ENCODE measurements at regions not wholly inside any gene's neighbourhood (a gene's known extent, or its start where the extent isn't known, plus 50 kb on each side); places are given as distances from the start of the nearest gene placed in this dataset.

DNA sequence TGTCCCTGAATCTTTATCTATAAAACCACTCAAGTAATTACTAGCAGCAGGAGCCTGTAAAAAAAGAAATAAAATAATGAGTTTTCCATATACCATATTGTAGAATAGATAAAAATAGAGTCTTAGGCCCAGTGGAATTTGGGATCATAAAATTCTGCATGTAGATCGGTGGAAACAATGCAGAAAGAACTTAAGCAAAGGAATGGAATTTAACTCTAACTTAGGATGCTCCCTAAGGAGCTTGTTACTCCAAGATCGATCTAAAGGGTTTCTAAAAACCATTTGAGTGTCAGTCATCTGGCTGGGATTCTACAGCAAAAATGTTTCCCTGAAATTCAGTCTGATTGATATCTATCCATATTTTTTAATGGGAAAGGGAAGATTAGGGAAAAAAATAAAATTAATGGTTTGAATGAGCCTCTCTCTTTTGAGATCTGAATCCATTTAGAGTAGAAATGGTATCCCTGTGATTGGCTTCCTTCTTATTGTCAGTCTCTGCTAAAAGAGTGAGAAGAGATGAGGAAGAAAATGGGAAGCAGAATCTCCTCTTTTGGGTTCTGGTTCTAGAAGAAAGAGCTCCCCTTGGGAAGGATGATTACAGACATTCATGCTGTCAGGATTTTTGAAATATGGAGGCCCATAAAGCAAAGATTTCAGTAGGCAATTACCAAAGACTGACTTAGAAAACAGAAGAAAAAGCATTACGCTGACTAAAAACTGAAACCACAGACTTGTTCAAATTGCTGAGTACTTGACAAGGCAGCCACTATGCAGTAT is 564.3 kb upstream of the MARCKS start:
- DNase-seq, result no peak
- Mint-ChIP-seq H3K4me1 (no peaks in the 10 kb centered on the region), H3K36me3 (ENCODE audit: low read depth) (no peaks in the 10 kb centered on the region), H3K4me3 (no peak overlapping the region), H3K27me3 (no peaks in the 10 kb centered on the region), H3K27ac (no peak overlapping the region), H3K9me3 (no peaks in the 10 kb centered on the region)
- CTCF ChIA-PET, result no interaction called here
- POLR2A ChIA-PET, result no interaction called here

DNA sequence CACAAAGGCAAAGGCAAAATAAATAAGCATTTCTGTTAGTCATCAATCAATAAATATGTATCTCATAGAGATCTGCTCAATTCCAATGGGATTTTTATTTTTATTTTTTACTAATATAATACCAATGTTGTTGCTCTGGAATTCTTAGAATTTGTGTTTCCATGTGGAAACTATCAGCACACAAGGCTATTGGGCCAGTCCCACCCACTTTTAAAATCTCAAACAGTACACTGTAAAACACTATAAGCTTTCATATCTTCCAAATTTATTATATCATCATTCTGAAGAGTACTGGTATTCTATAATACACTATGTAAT is 563.8 kb upstream of the MARCKS start:
- no peaks in the 10 kb centered on the region for H3K36me3 Mint-ChIP-seq (ENCODE audit: low read depth)
- no peak for DNase-seq
- no peak overlapping the region for H3K27ac Mint-ChIP-seq
- CTCF ChIA-PET, result no interaction called here
- no peaks in the 10 kb centered on the region for H3K4me1 Mint-ChIP-seq
- H3K4me3 Mint-ChIP-seq, result no peak overlapping the region
- POLR2A ChIA-PET, result no interaction called here
- no peaks in the 10 kb centered on the region for H3K27me3 Mint-ChIP-seq
- H3K9me3 Mint-ChIP-seq, result no peaks in the 10 kb centered on the region

DNA sequence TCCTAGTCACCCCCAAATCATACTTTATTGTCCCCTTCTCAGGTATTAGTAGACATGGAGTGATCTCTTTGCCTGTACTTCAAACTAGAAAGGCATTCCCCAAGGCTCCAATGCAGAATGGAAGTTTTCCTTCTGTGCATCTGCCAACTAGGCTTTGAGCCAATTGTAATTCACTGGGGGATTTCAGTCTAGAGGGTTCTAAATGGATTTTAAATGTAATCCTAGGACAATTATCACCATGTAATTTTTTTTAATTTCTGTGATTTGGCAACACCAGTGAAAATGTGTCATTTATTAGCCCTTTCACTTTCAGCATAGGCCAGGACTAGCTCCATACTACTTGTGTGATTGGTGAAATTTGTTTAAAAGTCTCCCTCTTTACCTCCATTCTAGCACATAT is 557.6 kb upstream of the MARCKS start:
- ChIA-PET CTCF (no interaction called here), POLR2A (no interaction called here)
- H3K36me3 Mint-ChIP-seq (ENCODE audit: low read depth), result no peaks in the 10 kb centered on the region

GRCh38 chr6:113301651-113302050 is 555.5 kb upstream of the MARCKS start:
- no peak for DNase-seq
- CTCF ChIA-PET, result no interaction called here
- H3K9me3 Mint-ChIP-seq, result no peaks in the 10 kb centered on the region
- H3K27ac Mint-ChIP-seq, result no peak overlapping the region
- no peaks in the 10 kb centered on the region for H3K4me1 Mint-ChIP-seq
- H3K27me3 Mint-ChIP-seq, result no peaks in the 10 kb centered on the region
- POLR2A ChIA-PET, result no interaction called here
- no peak overlapping the region for H3K4me3 Mint-ChIP-seq
- H3K36me3 Mint-ChIP-seq (ENCODE audit: low read depth), result no peaks in the 10 kb centered on the region

More for the DNA sequence above, 557.6 kb upstream of the MARCKS start:
- H3K9me3 Mint-ChIP-seq, result no peaks in the 10 kb centered on the region
- H3K27ac Mint-ChIP-seq, result no peak overlapping the region
- H3K27me3 Mint-ChIP-seq, result no peaks in the 10 kb centered on the region
- no peaks in the 10 kb centered on the region for H3K4me1 Mint-ChIP-seq
- H3K4me3 Mint-ChIP-seq, result no peak overlapping the region
- DNase-seq, result no peak

GRCh38 chr6:113304116-113304515 is 553.0 kb upstream of the MARCKS start:
- Mint-ChIP-seq H3K4me3 (no peak overlapping the region), H3K27me3 (peaks cover under 1% of the 10 kb centered on the region), H3K36me3 (ENCODE audit: low read depth) (no peaks in the 10 kb centered on the region), H3K27ac (no peak overlapping the region), H3K9me3 (no peaks in the 10 kb centered on the region), H3K4me1 (no peaks in the 10 kb centered on the region)
- POLR2A ChIA-PET, result no interaction called here
- CTCF ChIA-PET, result no interaction called here
- no peak for DNase-seq

GRCh38 chr6:113306552-113307145 is 550.5 kb upstream of the MARCKS start:
- no peaks in the 10 kb centered on the region for H3K36me3 Mint-ChIP-seq (ENCODE audit: low read depth)
- ChIA-PET CTCF (interaction anchor here (0.9 to 1.2 kb wide), 2 partner anchors 11 to 553 kb away, joined by 3 to 5 read pairs; no protein-coding TSS in a partner anchor), POLR2A (no interaction called here)
- peak; percentile 56 for DNase-seq
- no peaks in the 10 kb centered on the region for H3K9me3 Mint-ChIP-seq
- no peak overlapping the region for H3K4me3 Mint-ChIP-seq
- no peak overlapping the region for H3K27ac Mint-ChIP-seq
- H3K27me3 Mint-ChIP-seq, result peaks cover 9% of the 10 kb centered on the region
- no peaks in the 10 kb centered on the region for H3K4me1 Mint-ChIP-seq

DNA sequence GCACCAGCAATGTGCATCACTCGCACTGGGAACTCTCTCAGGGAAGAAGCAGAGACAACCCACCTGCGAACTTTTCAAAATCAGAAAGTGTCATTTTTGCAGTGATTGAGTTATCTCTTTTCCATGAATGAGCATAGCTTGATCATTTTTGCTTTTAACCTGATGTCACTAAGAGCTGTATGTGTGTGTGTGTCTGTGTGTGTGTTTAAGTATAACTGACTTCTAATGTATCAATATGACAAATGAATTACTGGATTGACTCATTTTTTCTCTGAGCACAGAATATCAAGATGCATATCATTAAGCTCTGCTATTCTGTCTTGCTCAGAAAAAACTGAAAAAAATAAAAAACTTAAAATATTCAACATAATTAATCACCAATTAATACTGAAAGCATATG is 548.9 kb upstream of the MARCKS start:
- ChIA-PET CTCF (no interaction called here), POLR2A (interaction anchor here (0.6 kb wide), 1 partner anchor 31 kb away, joined by 4 read pairs; no protein-coding TSS in a partner anchor)

GRCh38 chr6:113313841-113314240 is 543.3 kb upstream of the MARCKS start:
- DNase-seq, result no peak
- ChIA-PET CTCF (no interaction called here), POLR2A (no interaction called here)
- peaks cover 9% of the 10 kb centered on the region for H3K27me3 Mint-ChIP-seq
- H3K4me3 Mint-ChIP-seq, result no peak overlapping the region
- H3K9me3 Mint-ChIP-seq, result no peaks in the 10 kb centered on the region
- no peaks in the 10 kb centered on the region for H3K4me1 Mint-ChIP-seq
- no peak overlapping the region for H3K27ac Mint-ChIP-seq
- H3K36me3 Mint-ChIP-seq (ENCODE audit: low read depth), result no peaks in the 10 kb centered on the region

More for the DNA sequence above, 548.9 kb upstream of the MARCKS start:
- Mint-ChIP-seq H3K4me1 (no peaks in the 10 kb centered on the region), H3K27ac (no peak overlapping the region), H3K4me3 (no peak overlapping the region), H3K9me3 (no peaks in the 10 kb centered on the region), H3K36me3 (ENCODE audit: low read depth) (no peaks in the 10 kb centered on the region), H3K27me3 (peaks cover 9% of the 10 kb centered on the region)
- DNase-seq, result no peak

DNA sequence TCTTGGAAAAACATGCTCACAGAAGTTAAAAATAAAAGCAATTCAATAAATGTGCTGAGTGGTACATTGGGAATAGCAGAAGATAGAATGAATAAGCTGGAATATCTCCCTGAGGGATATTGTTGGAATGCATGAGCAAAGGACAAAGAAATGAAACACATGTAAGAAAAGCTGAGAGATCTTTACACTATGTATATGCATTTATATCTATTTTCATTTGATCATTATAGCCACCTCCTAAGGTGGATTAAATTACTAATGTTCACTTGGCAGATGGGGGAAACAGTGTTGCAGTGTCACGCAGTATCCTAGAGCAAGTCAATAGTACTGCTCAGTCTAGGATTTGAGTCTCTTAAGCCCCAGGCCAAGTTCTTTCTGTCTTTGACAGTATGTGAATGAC is 542.0 kb upstream of the MARCKS start:
- no peak for DNase-seq
- CTCF ChIA-PET, result no interaction called here
- H3K4me3 Mint-ChIP-seq, result no peak overlapping the region
- POLR2A ChIA-PET, result no interaction called here
- H3K27ac Mint-ChIP-seq, result no peak overlapping the region
- no peaks in the 10 kb centered on the region for H3K4me1 Mint-ChIP-seq
- peaks cover 2% of the 10 kb centered on the region for H3K27me3 Mint-ChIP-seq
- no peaks in the 10 kb centered on the region for H3K9me3 Mint-ChIP-seq
- no peaks in the 10 kb centered on the region for H3K36me3 Mint-ChIP-seq (ENCODE audit: low read depth)

- ChIA-PET POLR2A (no interaction called here), CTCF (no interaction called here)
- Mint-ChIP-seq H3K36me3 (ENCODE audit: low read depth) (no peaks in the 10 kb centered on the region), H3K27me3 (no peaks in the 10 kb centered on the region), H3K27ac (no peak overlapping the region), H3K9me3 (no peaks in the 10 kb centered on the region), H3K4me3 (no peak overlapping the region), H3K4me1 (no peaks in the 10 kb centered on the region)
- DNase-seq, result no peak
These were observed 541.3 kb upstream of the MARCKS start for GRCh38 chr6:113315879-113316278.

DNA sequence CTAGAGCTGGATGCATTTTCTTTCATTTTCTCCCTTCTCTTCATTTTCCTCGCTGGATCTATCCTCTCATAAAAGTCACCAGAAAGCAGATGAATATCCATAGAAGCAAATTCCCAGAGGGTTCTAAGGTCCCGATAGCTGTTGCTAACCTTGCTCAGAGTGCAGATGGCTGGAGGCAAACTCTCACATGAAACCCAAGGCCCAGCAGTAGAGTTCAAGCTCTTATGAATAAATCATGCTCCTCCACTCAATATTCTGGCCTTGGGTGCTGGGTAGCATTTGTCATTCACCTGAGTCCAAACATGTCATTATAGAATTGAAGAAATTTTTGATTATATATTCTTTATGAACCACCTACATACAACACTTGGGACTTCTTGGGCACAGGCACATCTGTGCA is 539.7 kb upstream of the MARCKS start:
- Mint-ChIP-seq H3K27me3 (no peaks in the 10 kb centered on the region), H3K9me3 (peaks cover 2% of the 10 kb centered on the region), H3K4me3 (no peak overlapping the region), H3K36me3 (ENCODE audit: low read depth) (no peaks in the 10 kb centered on the region), H3K4me1 (no peaks in the 10 kb centered on the region), H3K27ac (no peak overlapping the region)
- ChIA-PET POLR2A (no interaction called here), CTCF (interaction anchor here (1.2 kb wide), 1 partner anchor 11 kb away, joined by 3 read pairs; no protein-coding TSS in a partner anchor)
- DNase-seq, result no peak

DNA sequence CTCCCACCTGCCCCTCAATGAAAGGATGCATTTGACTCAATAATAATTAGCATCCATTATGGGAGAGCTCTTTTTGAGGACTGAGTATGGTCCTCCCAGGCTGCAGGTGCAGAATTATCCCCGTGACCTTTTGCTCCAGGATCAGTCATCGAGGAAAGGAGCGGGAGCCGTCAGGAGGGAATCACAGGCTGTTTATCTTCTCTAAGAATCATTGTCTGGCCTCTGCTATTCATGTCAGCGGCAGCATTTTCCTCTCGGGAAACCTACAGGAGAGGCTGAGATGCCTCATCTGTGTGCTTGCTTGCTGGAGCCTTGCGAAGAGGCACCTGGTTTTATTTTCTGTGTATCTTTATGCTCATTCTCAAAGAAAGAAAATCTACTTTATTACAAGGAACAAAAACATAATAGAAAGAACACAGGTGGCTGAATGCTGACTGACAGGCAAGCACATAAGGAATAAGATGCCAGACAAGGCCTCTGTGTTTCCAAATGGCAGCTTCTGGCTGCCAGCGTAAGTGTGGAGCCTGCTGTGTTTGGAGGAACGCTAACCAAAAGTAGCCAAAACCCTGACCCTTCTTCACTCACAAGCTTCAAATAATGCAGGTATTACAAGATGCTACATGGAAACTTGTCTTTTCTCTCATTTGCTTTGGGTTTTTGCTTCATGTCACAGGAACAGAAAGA is 539.1 kb upstream of the MARCKS start:
- peaks cover 2% of the 10 kb centered on the region for H3K9me3 Mint-ChIP-seq
- H3K4me3 Mint-ChIP-seq, result no peak overlapping the region
- H3K4me1 Mint-ChIP-seq, result no peaks in the 10 kb centered on the region
- ChIA-PET CTCF (interaction anchor here (1.2 kb wide), 1 partner anchor 11 kb away, joined by 3 read pairs; no protein-coding TSS in a partner anchor), POLR2A (no interaction called here)
- no peaks in the 10 kb centered on the region for H3K36me3 Mint-ChIP-seq (ENCODE audit: low read depth)
- H3K27ac Mint-ChIP-seq, result no peak overlapping the region
- H3K27me3 Mint-ChIP-seq, result no peaks in the 10 kb centered on the region
- no peak for DNase-seq

DNA sequence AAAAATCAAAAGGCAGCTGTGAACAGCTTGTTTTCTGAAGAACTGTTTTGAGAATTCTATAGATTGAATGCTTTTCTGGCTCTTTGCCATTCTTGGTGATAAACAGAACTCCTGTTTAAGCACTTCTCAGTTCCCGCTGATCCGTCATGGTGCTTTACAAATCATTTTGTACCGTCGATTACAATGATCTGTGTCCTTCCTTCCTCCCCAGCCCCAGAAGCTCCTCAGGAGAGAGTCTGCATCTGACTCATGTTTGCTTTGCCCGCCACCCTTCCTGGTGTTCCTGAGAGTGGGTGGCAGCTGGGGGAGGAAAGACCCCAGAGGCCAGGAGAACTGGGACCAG is 538.6 kb upstream of the MARCKS start:
- Mint-ChIP-seq H3K27ac (no peak overlapping the region), H3K4me1 (no peaks in the 10 kb centered on the region), H3K27me3 (no peaks in the 10 kb centered on the region), H3K36me3 (ENCODE audit: low read depth) (no peaks in the 10 kb centered on the region), H3K9me3 (peaks cover 2% of the 10 kb centered on the region), H3K4me3 (no peak overlapping the region)
- ChIA-PET POLR2A (no interaction called here), CTCF (interaction anchor here (1.2 kb wide), 1 partner anchor 10 kb away, joined by 3 read pairs; no protein-coding TSS in a partner anchor)
- no peak for DNase-seq
